HEK293T (cell line): ENCODE measurements at regions not wholly inside any gene's neighbourhood (a gene's known extent, or its start where the extent isn't known, plus 50 kb on each side); places are given as distances from the start of the nearest gene placed in this dataset.

Source experiments
- ELF4 ChIP-seq: fragments of 450-650 bp; IDR thresholded peaks from 2 replicates; pipeline ENCODE4 v1.6.1; 2017; ENCODE audit warnings: antibody characterized with exemption
- FOXA1 ChIP-seq: fragments of 450-650 bp; IDR thresholded peaks from 2 replicates; pipeline ENCODE4 v1.6.1; 2016; ENCODE audit warnings: mild to moderate bottlenecking
- FOXM1 ChIP-seq: fragments of 450-650 bp; IDR thresholded peaks from 2 replicates; pipeline ENCODE4 v1.6.1; 2017; ENCODE audit warnings: mild to moderate bottlenecking, borderline replicate concordance
- NFRKB ChIP-seq: fragments of 450-650 bp; IDR thresholded peaks from 2 replicates; pipeline ENCODE4 v1.6.1; 2016; ENCODE audit warnings: mild to moderate bottlenecking, moderate library complexity
- SP1 ChIP-seq: fragments of 450-650 bp; IDR thresholded peaks from 2 replicates; pipeline ENCODE4 v1.6.1; 2017
- SUZ12 ChIP-seq: fragments of 450-650 bp; IDR thresholded peaks from 2 replicates; pipeline ENCODE4 v1.6.1; 2016; ENCODE audit warnings: mild to moderate bottlenecking
- TARDBP ChIP-seq: fragments of 450-650 bp; IDR thresholded peaks from 2 replicates; pipeline ENCODE4 v1.6.1; 2016
- ZNF384 ChIP-seq: fragments of 450-650 bp; IDR thresholded peaks from 2 replicates; pipeline ENCODE4 v1.6.1; 2016

- TF ChIP-seq TARDBP (no peak), ZNF384 (no peak), FOXM1 (no peak), SP1 (no peak), ELF4 (no peak), SUZ12 (no peak), FOXA1 (no peak), NFRKB (no peak)
These were observed 706.3 kb downstream of the KCTD16 start for GRCh38 chr5:144876990-144877389.
